ENCODE measurements at regions not wholly inside any gene's neighbourhood (a gene's known extent, or its start where the extent isn't known, plus 50 kb on each side); places are given as distances from the start of the nearest gene placed in this dataset.
"Not testable (repeated sequence)": the region's sequence is repeated elsewhere in the genome, so short reads cannot be mapped to it uniquely, and the experiment has no call there.

- DNase-seq (no peak), ATAC-seq (no peak)
- Mint-ChIP-seq H3K9me3 (no peaks in the 10 kb centered on the region), H3K4me1 (ENCODE audit: low read depth) (no peaks in the 10 kb centered on the region), H3K27me3 (no peaks in the 10 kb centered on the region), H3K27ac (no peak overlapping the region), H3K4me3 (no peak overlapping the region), H3K36me3 (ENCODE audit: low read depth) (no peaks in the 10 kb centered on the region)
- intact Hi-C loops (cut with micrococcal nuclease), result no loop called here
- TF ChIP-seq CTCF (IDR thresholded peaks at IDR 0.05), result no peak
- POLR2A ChIA-PET, result no interaction called here
- CTCF ChIA-PET, result no interaction called here
Measured at GRCh38 chrX:96182366-96182765, 502.3 kb upstream of the DIAPH2 start.

- ChIA-PET CTCF (no interaction called here), POLR2A (no interaction called here)
- H3K27ac Mint-ChIP-seq, result no peak overlapping the region
Measured at GRCh38 chrX:96183391-96183790, 501.3 kb upstream of the DIAPH2 start.

GRCh38 chrX:96183843-96184242 lies 500.8 kb upstream of the DIAPH2 start:
- no peak for TF ChIP-seq CTCF (IDR thresholded peaks at IDR 0.05)
- CTCF ChIA-PET, result no interaction called here
- Mint-ChIP-seq H3K27me3 (no peaks in the 10 kb centered on the region), H3K4me3 (no peak overlapping the region), H3K27ac (no peak overlapping the region), H3K36me3 (ENCODE audit: low read depth) (no peaks in the 10 kb centered on the region), H3K9me3 (no peaks in the 10 kb centered on the region), H3K4me1 (ENCODE audit: low read depth) (no peaks in the 10 kb centered on the region)
- intact Hi-C loops (cut with micrococcal nuclease), result no loop called here
- POLR2A ChIA-PET, result no interaction called here
- ATAC-seq (no peak), DNase-seq (no peak)

More at GRCh38 chrX:96183391-96183790, 501.3 kb upstream of the DIAPH2 start:
- DNase-seq (no peak), ATAC-seq (no peak)
- no peaks in the 10 kb centered on the region for H3K36me3 Mint-ChIP-seq (ENCODE audit: low read depth)
- no peaks in the 10 kb centered on the region for H3K4me1 Mint-ChIP-seq (ENCODE audit: low read depth)
- H3K27me3 Mint-ChIP-seq, result no peaks in the 10 kb centered on the region
- intact Hi-C loops (cut with micrococcal nuclease), result no loop called here
- H3K9me3 Mint-ChIP-seq, result no peaks in the 10 kb centered on the region
- H3K4me3 Mint-ChIP-seq, result no peak overlapping the region
- no peak for TF ChIP-seq CTCF (IDR thresholded peaks at IDR 0.05)

GRCh38 chrX:96204928-96205327 lies 479.7 kb upstream of the DIAPH2 start:
- intact Hi-C loops (cut with micrococcal nuclease), result no loop called here
- no peaks in the 10 kb centered on the region for H3K4me1 Mint-ChIP-seq (ENCODE audit: low read depth)
- no peaks in the 10 kb centered on the region for H3K36me3 Mint-ChIP-seq (ENCODE audit: low read depth)
- ChIA-PET CTCF (no interaction called here), POLR2A (no interaction called here)
- H3K27me3 Mint-ChIP-seq, result no peaks in the 10 kb centered on the region
- H3K9me3 Mint-ChIP-seq, result no peaks in the 10 kb centered on the region
- H3K27ac Mint-ChIP-seq, result no peak overlapping the region
- DNase-seq, result no peak
- H3K4me3 Mint-ChIP-seq, result no peak overlapping the region
- TF ChIP-seq CTCF (IDR thresholded peaks at IDR 0.05), result no peak
- ATAC-seq, result no peak

- Mint-ChIP-seq H3K27me3 (no peaks in the 10 kb centered on the region), H3K4me1 (ENCODE audit: low read depth) (no peaks in the 10 kb centered on the region), H3K36me3 (ENCODE audit: low read depth) (no peaks in the 10 kb centered on the region), H3K9me3 (peaks cover 2% of the 10 kb centered on the region), H3K27ac (no peak overlapping the region), H3K4me3 (no peak overlapping the region)
- intact Hi-C loops (cut with micrococcal nuclease), result no loop called here
- no peak for DNase-seq
- POLR2A ChIA-PET, result no interaction called here
- no peak for ATAC-seq
- CTCF ChIA-PET, result no interaction called here
- no peak for TF ChIP-seq CTCF (IDR thresholded peaks at IDR 0.05)
Measured at GRCh38 chrX:96211953-96212352, 472.7 kb upstream of the DIAPH2 start.

GRCh38 chrX:96214681-96215080 lies 470.0 kb upstream of the DIAPH2 start:
- POLR2A ChIA-PET; H3K36me3 Mint-ChIP-seq (ENCODE audit: low read depth); H3K9me3 Mint-ChIP-seq; H3K4me1 Mint-ChIP-seq (ENCODE audit: low read depth); DNase-seq; H3K27ac Mint-ChIP-seq; ATAC-seq; CTCF ChIA-PET; H3K4me3 Mint-ChIP-seq; H3K27me3 Mint-ChIP-seq; intact Hi-C loops (cut with micrococcal nuclease): not testable (repeated sequence)

All from activated CD8-positive, alpha-beta T cell treated with anti-CD3 and anti-CD28 coated beads for 36 hours (primary cell).